Caco-2 (cell line): ENCODE measurements at regions not wholly inside any gene's neighbourhood (a gene's known extent, or its start where the extent isn't known, plus 50 kb on each side); places are given as distances from the start of the nearest gene placed in this dataset.

Experiments used
- BruUV-seq: library from RNA; stranded (reverse); fragments of 400-500 nt; replicated peaks from 2 replicates; lab custom pipeline; 2021; lab: Mats Ljungman, UMichigan
- CTCF ChIA-PET: fragments of 300-600 bp; sonication (Branson Sonifier 250); formaldehyde crosslinking; loops from one replicate; lab custom pipeline; 2022; ENCODE audit warnings: antibody characterized with exemption; lab: Charles Lee
- POLR2A ChIA-PET: fragments of 300-600 bp; sonication (Branson Sonifier 250); formaldehyde crosslinking; loops from one replicate; lab custom pipeline; 2022; ENCODE audit warnings: antibody characterized with exemption; lab: Charles Lee
- DNase-seq, 2 experiments: peaks; one replicate each; pipeline versions ENCODE4 v3.0.0 to v3.0.0-alpha.2; 2020 to 2022
- H3K27me3 ChIP-seq: replicated peaks from 2 replicates; pipeline ENCODE4 v1.6.0; 2011; ENCODE audit warnings: low read length; ENCODE audit not compliant: control insufficient read depth, insufficient read depth
- H3K36me3 ChIP-seq: 2 replicates; pipeline ENCODE4 v1.5.1; 2011; ENCODE audit warnings: low read length; ENCODE audit not compliant: control insufficient read depth, insufficient read depth
- H3K4me1 ChIP-seq: fragments of 250-450 bp; sonication (Bioruptor Pico); 2 replicates; pipeline ENCODE4 v1.5.1; 2020; ENCODE audit warnings: mild to moderate bottlenecking
- H3K4me3 ChIP-seq: 2 replicates; pipeline ENCODE4 v1.5.1; 2011; ENCODE audit warnings: low read depth, mild to moderate bottlenecking, control low read depth, low read length
- H3K9me3 ChIP-seq: fragments of 250-450 bp; sonication (Bioruptor Pico); 2 replicates; pipeline ENCODE4 v1.5.1; 2020; ENCODE audit warnings: mild to moderate bottlenecking, moderate library complexity
- H3K27ac Mint-ChIP-seq: one replicate; pipeline ENCODE4 v1.8.0; 2022; ENCODE audit warnings: mixed read lengths; ENCODE audit not compliant: unreplicated experiment
- H3K27me3 Mint-ChIP-seq: one replicate; pipeline ENCODE4 v1.8.0; 2022; ENCODE audit warnings: mixed read lengths; ENCODE audit not compliant: insufficient read depth, unreplicated experiment
- H3K36me3 Mint-ChIP-seq: one replicate; pipeline ENCODE4 v1.8.0; 2022; ENCODE audit warnings: mild to moderate bottlenecking, mixed read lengths; ENCODE audit not compliant: insufficient read depth, unreplicated experiment
- H3K4me1 Mint-ChIP-seq: one replicate; pipeline ENCODE4 v1.8.0; 2022; ENCODE audit warnings: low read depth, mixed read lengths; ENCODE audit not compliant: unreplicated experiment
- H3K4me3 Mint-ChIP-seq: one replicate; pipeline ENCODE4 v1.8.0; 2022; ENCODE audit warnings: mild to moderate bottlenecking, moderate library complexity, mixed read lengths; ENCODE audit not compliant: unreplicated experiment
- H3K9me3 Mint-ChIP-seq: one replicate; pipeline ENCODE4 v1.8.0; 2022; ENCODE audit warnings: mixed read lengths; ENCODE audit not compliant: unreplicated experiment
- intact Hi-C: fragments of 100-400 bp; cut with micrococcal nuclease; formaldehyde crosslinking; loops from one replicate; pipeline ENCODE4 v1.10.0; 2022; ENCODE audit not compliant: unreplicated experiment
- TF ChIP-seq, protein P1 (sequence below), 2 experiments: fragments of 200-600 bp in 1 of 2; IDR thresholded peaks; 1 replicate in 1 of 2; 2 replicates in 1 of 2; pipeline versions ENCODE4 v1.5.1 to v1.8.0; 2011 to 2022; ENCODE audit warnings: antibody characterized with exemption in 1 of 2, control low read depth in 1 of 2, inconsistent platforms in 1 of 2, low read depth in 1 of 2, low read length in 1 of 2, mild to moderate bottlenecking in 1 of 2, moderate library complexity in 1 of 2; ENCODE audit not compliant: insufficient read depth in 1 of 2, severe bottlenecking in 1 of 2, unreplicated experiment in 1 of 2

DNA sequence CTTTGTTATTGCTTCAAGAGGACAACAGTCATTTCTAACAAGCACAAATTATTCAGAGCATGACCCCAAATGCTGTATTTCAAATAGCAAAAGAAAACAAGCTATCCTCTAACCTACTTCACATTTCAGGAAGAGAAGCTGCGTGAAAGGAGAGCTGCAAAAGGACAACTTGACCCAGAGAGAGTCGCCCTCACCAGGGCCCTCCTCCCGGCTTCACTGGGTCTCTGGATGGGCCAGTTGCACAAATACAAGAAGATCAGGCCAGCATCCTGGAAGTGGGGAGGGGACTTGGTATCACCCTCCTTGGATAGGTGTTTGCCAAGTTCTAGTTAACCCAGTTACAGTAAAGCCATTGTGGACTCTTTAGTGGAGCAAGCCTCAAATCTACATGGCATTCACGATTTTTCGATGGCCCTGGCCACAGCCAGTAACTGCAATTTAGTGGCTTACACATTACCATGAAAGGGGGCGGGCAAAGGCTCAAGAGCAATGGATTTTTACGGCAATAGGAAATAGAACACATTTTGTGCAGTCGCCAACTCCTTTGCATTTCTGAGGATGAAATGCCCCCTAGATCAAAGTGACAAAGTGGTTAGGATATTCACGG, 166.9 kb upstream of the DIO2 start:
- ChIA-PET POLR2A (no interaction called here), CTCF (no interaction called here)
- Mint-ChIP-seq H3K27me3 (no peaks in the 10 kb centered on the region), H3K27ac (no peak overlapping the region), H3K36me3 (no peaks in the 10 kb centered on the region), H3K9me3 (no peaks in the 10 kb centered on the region), H3K4me3 (no peak overlapping the region), H3K4me1 (no peaks in the 10 kb centered on the region)
- Histone ChIP-seq H3K9me3 (no peaks in the 10 kb centered on the region), H3K4me1 (no peaks in the 10 kb centered on the region), H3K27me3 (no peaks in the 10 kb centered on the region), H3K4me3 (no peak overlapping the region), H3K36me3 (no peaks in the 10 kb centered on the region)
- BruUV-seq: no TSS peak
- DNase-seq: no peak
- TF ChIP-seq, protein P1, sequence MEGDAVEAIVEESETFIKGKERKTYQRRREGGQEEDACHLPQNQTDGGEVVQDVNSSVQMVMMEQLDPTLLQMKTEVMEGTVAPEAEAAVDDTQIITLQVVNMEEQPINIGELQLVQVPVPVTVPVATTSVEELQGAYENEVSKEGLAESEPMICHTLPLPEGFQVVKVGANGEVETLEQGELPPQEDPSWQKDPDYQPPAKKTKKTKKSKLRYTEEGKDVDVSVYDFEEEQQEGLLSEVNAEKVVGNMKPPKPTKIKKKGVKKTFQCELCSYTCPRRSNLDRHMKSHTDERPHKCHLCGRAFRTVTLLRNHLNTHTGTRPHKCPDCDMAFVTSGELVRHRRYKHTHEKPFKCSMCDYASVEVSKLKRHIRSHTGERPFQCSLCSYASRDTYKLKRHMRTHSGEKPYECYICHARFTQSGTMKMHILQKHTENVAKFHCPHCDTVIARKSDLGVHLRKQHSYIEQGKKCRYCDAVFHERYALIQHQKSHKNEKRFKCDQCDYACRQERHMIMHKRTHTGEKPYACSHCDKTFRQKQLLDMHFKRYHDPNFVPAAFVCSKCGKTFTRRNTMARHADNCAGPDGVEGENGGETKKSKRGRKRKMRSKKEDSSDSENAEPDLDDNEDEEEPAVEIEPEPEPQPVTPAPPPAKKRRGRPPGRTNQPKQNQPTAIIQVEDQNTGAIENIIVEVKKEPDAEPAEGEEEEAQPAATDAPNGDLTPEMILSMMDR (IDR thresholded peaks at IDR 0.05; ENCODE audit: insufficient read depth in 1 of 2, low read depth in 1 of 2, low read length in 1 of 2, severe bottlenecking in 1 of 2, unreplicated experiment in 1 of 2): no peak
- intact Hi-C loops: no loop called here

DNA sequence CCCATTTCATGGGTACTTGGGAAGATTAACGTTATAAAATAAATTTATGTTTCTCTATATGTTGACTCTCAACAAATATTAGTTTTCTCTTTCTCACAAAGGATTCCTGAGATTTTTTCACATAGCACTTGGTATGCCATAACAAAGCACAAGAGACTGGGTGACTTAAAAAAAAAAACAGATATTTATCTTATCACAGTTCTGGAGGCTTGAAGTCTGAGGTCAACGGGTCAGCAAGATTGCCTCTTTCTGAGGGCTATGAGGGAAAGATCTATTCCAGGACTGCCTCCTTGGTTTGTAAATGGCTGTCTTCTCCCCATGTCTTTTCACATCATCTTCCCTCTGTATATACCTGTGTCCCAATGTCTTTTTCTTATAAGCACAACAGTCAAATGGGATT, 153.5 kb upstream of the DIO2 start:
- Mint-ChIP-seq H3K27ac (no peak overlapping the region), H3K4me1 (peaks cover 7% of the 10 kb centered on the region), H3K27me3 (no peaks in the 10 kb centered on the region), H3K4me3 (no peak overlapping the region), H3K9me3 (no peaks in the 10 kb centered on the region), H3K36me3 (no peaks in the 10 kb centered on the region)
- no TSS peak for BruUV-seq
- Histone ChIP-seq H3K27me3 (no peaks in the 10 kb centered on the region), H3K4me1 (peaks cover 12% of the 10 kb centered on the region), H3K4me3 (no peak overlapping the region), H3K36me3 (no peaks in the 10 kb centered on the region), H3K9me3 (0 out of 2 replicates have a peak, but pooled peaks cover 3% of the 10 kb centered on the region)
- ChIA-PET POLR2A (no interaction called here), CTCF (interaction anchor here (0.6 kb wide), 1 partner anchor 555 kb away, joined by 3 read pairs; no protein-coding TSS in a partner anchor)
- DNase-seq: peak; percentile 29 to 43
- intact Hi-C loops: loop anchor here (1.0 to 2.0 kb wide), 4 partner anchors 104 to 485 kb away; no protein-coding TSS in a partner anchor
- TF ChIP-seq, protein P1 (IDR thresholded peaks at IDR 0.05; ENCODE audit: insufficient read depth in 1 of 2, low read depth in 1 of 2, low read length in 1 of 2, severe bottlenecking in 1 of 2, unreplicated experiment in 1 of 2): no peak

DNA sequence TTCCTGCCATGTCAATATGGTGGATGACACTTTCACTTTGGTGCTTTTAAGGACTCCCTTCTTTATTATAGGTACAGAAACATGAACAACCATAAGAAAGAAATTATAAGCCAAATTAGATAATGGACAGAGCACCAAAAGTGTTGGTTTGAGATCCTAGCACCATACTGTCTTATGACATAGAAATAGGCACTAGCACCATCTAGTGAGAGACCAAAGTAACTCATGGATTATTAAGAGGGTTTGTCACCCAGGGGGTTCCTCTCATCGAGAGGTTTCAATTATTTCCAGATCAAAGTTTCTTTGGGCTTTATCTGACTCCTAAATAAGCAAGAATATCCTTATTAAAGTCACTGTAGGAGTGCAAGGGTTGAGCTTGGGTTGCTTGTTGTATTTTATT, 153.0 kb upstream of the DIO2 start:
- no TSS peak for BruUV-seq
- Mint-ChIP-seq H3K27me3 (no peaks in the 10 kb centered on the region), H3K27ac (no peak overlapping the region), H3K9me3 (no peaks in the 10 kb centered on the region), H3K4me1 (peaks cover 7% of the 10 kb centered on the region), H3K36me3 (no peaks in the 10 kb centered on the region), H3K4me3 (no peak overlapping the region)
- Histone ChIP-seq H3K36me3 (no peaks in the 10 kb centered on the region), H3K9me3 (0 out of 2 replicates have a peak, but pooled peaks cover 3% of the 10 kb centered on the region), H3K4me3 (no peak overlapping the region), H3K27me3 (no peaks in the 10 kb centered on the region), H3K4me1 (peaks cover 12% of the 10 kb centered on the region)
- ChIA-PET CTCF (interaction anchor here (0.6 kb wide), 1 partner anchor 554 kb away, joined by 3 read pairs; no protein-coding TSS in a partner anchor), POLR2A (no interaction called here)
- intact Hi-C loops: loop anchor here (1.0 to 2.0 kb wide), 4 partner anchors 105 to 486 kb away; no protein-coding TSS in a partner anchor
- TF ChIP-seq, protein P1 (IDR thresholded peaks at IDR 0.05; ENCODE audit: insufficient read depth in 1 of 2, low read depth in 1 of 2, low read length in 1 of 2, severe bottlenecking in 1 of 2, unreplicated experiment in 1 of 2): peak in 1 of 2 experiments; percentile 11
- DNase-seq: peak in 1 of 2 experiments; percentile 4
